ENCODE measurements at regions not wholly inside any gene's neighbourhood (a gene's known extent, or its start where the extent isn't known, plus 50 kb on each side); places are given as distances from the start of the nearest gene placed in this dataset.

DNA sequence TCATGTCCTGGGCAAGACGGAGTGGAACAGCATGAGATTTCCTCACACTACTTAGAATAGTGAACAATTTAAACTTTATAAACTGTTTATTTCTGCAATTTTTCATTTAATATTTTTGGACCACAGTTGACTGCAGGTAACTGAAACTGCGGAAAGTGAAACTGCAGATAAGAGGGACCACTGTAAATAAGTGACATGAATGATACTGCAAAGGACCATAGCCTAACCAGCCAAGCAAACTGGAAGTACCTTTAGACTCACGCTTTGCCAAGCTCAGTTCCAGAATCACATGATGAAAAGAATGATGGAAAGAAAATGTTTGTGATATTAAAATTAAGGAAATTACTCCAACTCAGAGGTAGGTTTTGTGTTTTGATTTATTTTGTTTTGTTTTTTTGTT lies 94.6 kb upstream of the ITGA4 start:
- Histone ChIP-seq H3K4me3 (replicated peaks in 1 of 2; ENCODE audit: low read depth in 1 of 2, low read length in 2 of 2) (no peak overlapping the region), H2AFZ (ENCODE audit: low read depth, low read length, poor library complexity, severe bottlenecking) (no peak overlapping the region), H3K27me3 (ENCODE audit: insufficient read depth, low read length) (no peaks in the 10 kb centered on the region), H3K9me2 (ENCODE audit: insufficient read depth) (no peaks in the 10 kb centered on the region), H3K9ac (ENCODE audit: low read length) (no peak overlapping the region), H3K36me3 (ENCODE audit: control insufficient read depth in 1 of 2, insufficient read depth in 2 of 2, low read length in 2 of 2) (no peaks in the 10 kb centered on the region), H3K4me2 (ENCODE audit: low read length) (no peak overlapping the region), H4K20me1 (ENCODE audit: insufficient read depth) (no peaks in the 10 kb centered on the region), H3K27ac (ENCODE audit: low read depth, low read length) (no peak overlapping the region), H3K79me2 (ENCODE audit: insufficient read depth, low read length) (no peaks in the 10 kb centered on the region), H3K4me1 (ENCODE audit: control insufficient read depth in 1 of 2, insufficient read depth in 2 of 2, low read length in 2 of 2) (no peaks in the 10 kb centered on the region), H3K9me3 (ENCODE audit: control insufficient read depth in 1 of 2, insufficient read depth in 1 of 2, low read depth in 1 of 2, low read length in 2 of 2) (no peaks in the 10 kb centered on the region)
- CTCF ChIA-PET = no interaction called here
- DNase-seq (ENCODE audit: low read depth, low spot score) (no peak), ATAC-seq (no peak)
- intact Hi-C loops (cut with micrococcal nuclease) = no loop called here
- no TSS peak for BruUV-seq (replicated peaks)
- no peak for TF ChIP-seq ELF1 (IDR thresholded peaks at IDR 0.05; ENCODE audit: borderline replicate concordance, low read depth)
- TF ChIP-seq, protein P1, sequence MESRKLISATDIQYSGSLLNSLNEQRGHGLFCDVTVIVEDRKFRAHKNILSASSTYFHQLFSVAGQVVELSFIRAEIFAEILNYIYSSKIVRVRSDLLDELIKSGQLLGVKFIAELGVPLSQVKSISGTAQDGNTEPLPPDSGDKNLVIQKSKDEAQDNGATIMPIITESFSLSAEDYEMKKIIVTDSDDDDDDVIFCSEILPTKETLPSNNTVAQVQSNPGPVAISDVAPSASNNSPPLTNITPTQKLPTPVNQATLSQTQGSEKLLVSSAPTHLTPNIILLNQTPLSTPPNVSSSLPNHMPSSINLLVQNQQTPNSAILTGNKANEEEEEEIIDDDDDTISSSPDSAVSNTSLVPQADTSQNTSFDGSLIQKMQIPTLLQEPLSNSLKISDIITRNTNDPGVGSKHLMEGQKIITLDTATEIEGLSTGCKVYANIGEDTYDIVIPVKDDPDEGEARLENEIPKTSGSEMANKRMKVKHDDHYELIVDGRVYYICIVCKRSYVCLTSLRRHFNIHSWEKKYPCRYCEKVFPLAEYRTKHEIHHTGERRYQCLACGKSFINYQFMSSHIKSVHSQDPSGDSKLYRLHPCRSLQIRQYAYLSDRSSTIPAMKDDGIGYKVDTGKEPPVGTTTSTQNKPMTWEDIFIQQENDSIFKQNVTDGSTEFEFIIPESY (IDR thresholded peaks at IDR 0.05; ENCODE audit: extremely low read depth, insufficient replicate concordance, low read length) = no peak
- no peak for TF ChIP-seq CEBPB (IDR thresholded peaks at IDR 0.05; ENCODE audit: low read depth)
- no peak for TF ChIP-seq SRF (IDR thresholded peaks at IDR 0.05; ENCODE audit: low read depth)
- no peak for TF ChIP-seq YY1 (IDR thresholded peaks at IDR 0.05; ENCODE audit: extremely low read depth, insufficient replicate concordance, low read depth, low read length)
- TF ChIP-seq RAD21 (IDR thresholded peaks at IDR 0.05; ENCODE audit: low read depth) = no peak
- no peak for TF ChIP-seq TCF7L2 (IDR thresholded peaks at IDR 0.05; ENCODE audit: borderline replicate concordance, extremely low read depth, insufficient read depth, insufficient read length)
- TF ChIP-seq, protein P2, sequence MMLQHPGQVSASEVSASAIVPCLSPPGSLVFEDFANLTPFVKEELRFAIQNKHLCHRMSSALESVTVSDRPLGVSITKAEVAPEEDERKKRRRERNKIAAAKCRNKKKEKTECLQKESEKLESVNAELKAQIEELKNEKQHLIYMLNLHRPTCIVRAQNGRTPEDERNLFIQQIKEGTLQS (IDR thresholded peaks at IDR 0.05) = no peak
- TF ChIP-seq, protein P3, sequence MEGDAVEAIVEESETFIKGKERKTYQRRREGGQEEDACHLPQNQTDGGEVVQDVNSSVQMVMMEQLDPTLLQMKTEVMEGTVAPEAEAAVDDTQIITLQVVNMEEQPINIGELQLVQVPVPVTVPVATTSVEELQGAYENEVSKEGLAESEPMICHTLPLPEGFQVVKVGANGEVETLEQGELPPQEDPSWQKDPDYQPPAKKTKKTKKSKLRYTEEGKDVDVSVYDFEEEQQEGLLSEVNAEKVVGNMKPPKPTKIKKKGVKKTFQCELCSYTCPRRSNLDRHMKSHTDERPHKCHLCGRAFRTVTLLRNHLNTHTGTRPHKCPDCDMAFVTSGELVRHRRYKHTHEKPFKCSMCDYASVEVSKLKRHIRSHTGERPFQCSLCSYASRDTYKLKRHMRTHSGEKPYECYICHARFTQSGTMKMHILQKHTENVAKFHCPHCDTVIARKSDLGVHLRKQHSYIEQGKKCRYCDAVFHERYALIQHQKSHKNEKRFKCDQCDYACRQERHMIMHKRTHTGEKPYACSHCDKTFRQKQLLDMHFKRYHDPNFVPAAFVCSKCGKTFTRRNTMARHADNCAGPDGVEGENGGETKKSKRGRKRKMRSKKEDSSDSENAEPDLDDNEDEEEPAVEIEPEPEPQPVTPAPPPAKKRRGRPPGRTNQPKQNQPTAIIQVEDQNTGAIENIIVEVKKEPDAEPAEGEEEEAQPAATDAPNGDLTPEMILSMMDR (IDR thresholded peaks at IDR 0.05 in 2 of 3, conservative IDR thresholded peaks at IDR 0.05 in 1 of 3; ENCODE audit: borderline replicate concordance in 1 of 3, insufficient read depth in 1 of 3, low read depth in 2 of 3, low read length in 2 of 3) = no peak
- TF ChIP-seq FOSL1 (IDR thresholded peaks at IDR 0.05; ENCODE audit: low read depth) = no peak
- no peak for TF ChIP-seq CBX3 (IDR thresholded peaks at IDR 0.05; ENCODE audit: low read depth)
- no peak for TF ChIP-seq SP1 (IDR thresholded peaks at IDR 0.05; ENCODE audit: low read depth)
- RAD21 ChIA-PET (ENCODE audit: low non-redundant PET in 1 of 2, low total read pairs in 2 of 2, uncharacterized antibody in 2 of 2, unreplicated experiment in 2 of 2) = no interaction called here
- POLR2A ChIA-PET = no interaction called here

All from HCT116 (cell line).